Neural progenitor cell (in vitro differentiated cells): ENCODE measurements at regions not wholly inside any gene's neighbourhood (a gene's known extent, or its start where the extent isn't known, plus 50 kb on each side); places are given as distances from the start of the nearest gene placed in this dataset.

Experiments used
- CTCF ChIP-seq: fragments of 200-600 bp; sonication (generic); IDR thresholded peaks from 2 replicates; pipeline ENCODE4 v1.5.1; 2017; ENCODE audit warnings: antibody characterized with exemption, mild to moderate bottlenecking
- EZH2phosphoT487 ChIP-seq: fragments of 200-600 bp; sonication (generic); IDR thresholded peaks from 2 replicates; pipeline ENCODE4 v1.6.1; 2017; ENCODE audit warnings: antibody characterized with exemption

- TF ChIP-seq CTCF (no peak), EZH2phosphoT487 (no peak)
These were observed 1519.7 kb downstream of the BRD1 start for GRCh38 chr22:48307931-48308330.
